ENCODE measurements at regions not wholly inside any gene's neighbourhood (a gene's known extent, or its start where the extent isn't known, plus 50 kb on each side); places are given as distances from the start of the nearest gene placed in this dataset.

- no peak for ATAC-seq
- TF ChIP-seq ISL1 (CRISPR knock-in tag; IDR thresholded peaks at IDR 0.05) (no peak), POU6F1 (CRISPR knock-in tag; IDR thresholded peaks at IDR 0.05; ENCODE audit: borderline replicate concordance, low read depth) (no peak), ZFP30 (CRISPR knock-in tag; IDR thresholded peaks at IDR 0.05) (no peak), ARNTL (CRISPR knock-in tag; IDR thresholded peaks at IDR 0.05; ENCODE audit: borderline replicate concordance, low read depth) (no peak), PATZ1 (CRISPR knock-in tag; IDR thresholded peaks at IDR 0.05; ENCODE audit: borderline replicate concordance) (no peak), PPARA (CRISPR knock-in tag; IDR thresholded peaks at IDR 0.05; ENCODE audit: borderline replicate concordance) (no peak), SNAI2 (CRISPR knock-in tag; IDR thresholded peaks at IDR 0.05) (no peak), TSHZ2 (CRISPR knock-in tag; IDR thresholded peaks at IDR 0.05) (no peak), GLIS3 (CRISPR knock-in tag; IDR thresholded peaks at IDR 0.05) (no peak), ESRRG (CRISPR knock-in tag; IDR thresholded peaks at IDR 0.05) (no peak), CSRNP3 (CRISPR knock-in tag; IDR thresholded peaks at IDR 0.05) (no peak), ZC3H10 (CRISPR knock-in tag; IDR thresholded peaks at IDR 0.05) (no peak), ZNF70 (CRISPR knock-in tag; IDR thresholded peaks at IDR 0.05) (no peak), BACH2 (CRISPR knock-in tag; IDR thresholded peaks at IDR 0.05; ENCODE audit: borderline replicate concordance) (no peak), TCF4 (CRISPR knock-in tag; IDR thresholded peaks at IDR 0.05; ENCODE audit: borderline replicate concordance) (no peak), ZNF565 (CRISPR knock-in tag; conservative IDR thresholded peaks at IDR 0.05; ENCODE audit: low read depth) (no peak), RARB (CRISPR knock-in tag; IDR thresholded peaks at IDR 0.05) (no peak)
Observed at GRCh38 chr1:213324859-213325258, 273.8 kb downstream of the RPS6KC1 start.

- TF ChIP-seq ARNTL (CRISPR knock-in tag; IDR thresholded peaks at IDR 0.05; ENCODE audit: borderline replicate concordance, low read depth) (no peak), ISL1 (CRISPR knock-in tag; IDR thresholded peaks at IDR 0.05) (no peak), SNAI2 (CRISPR knock-in tag; IDR thresholded peaks at IDR 0.05) (no peak), POU6F1 (CRISPR knock-in tag; IDR thresholded peaks at IDR 0.05; ENCODE audit: borderline replicate concordance, low read depth) (no peak), ZFP3 (CRISPR knock-in tag; IDR thresholded peaks at IDR 0.05) (no peak), CSRNP3 (CRISPR knock-in tag; IDR thresholded peaks at IDR 0.05) (no peak), ZNF565 (CRISPR knock-in tag; conservative IDR thresholded peaks at IDR 0.05; ENCODE audit: low read depth) (no peak), ZNF70 (CRISPR knock-in tag; IDR thresholded peaks at IDR 0.05) (no peak), ZFP30 (CRISPR knock-in tag; IDR thresholded peaks at IDR 0.05) (no peak)
- no peak for ATAC-seq
Observed at GRCh38 chr1:213325482-213325881, 274.4 kb downstream of the RPS6KC1 start.

Data from SK-N-SH treated with all-trans-retinoic acid at 6 μM for 48 hours (cell line).